NT2/D1 (cell line): ENCODE measurements at regions not wholly inside any gene's neighbourhood (a gene's known extent, or its start where the extent isn't known, plus 50 kb on each side); places are given as distances from the start of the nearest gene placed in this dataset.

Experiments
- YY1 ChIP-seq: IDR thresholded peaks from 2 replicates; pipeline ENCODE4 v1.6.1; 2011; ENCODE audit not compliant: insufficient read length, insufficient read depth
- ZNF274 ChIP-seq: IDR thresholded peaks from 2 replicates; pipeline ENCODE4 v1.6.1; 2011; ENCODE audit warnings: mild to moderate bottlenecking, low read depth, low read length

GRCh38 chr6:163635731-163636364, 221.3 kb downstream of the QKI start:
- TF ChIP-seq ZNF274 = no peak
- TF ChIP-seq YY1 = no peak
